Activated T-helper 9 cell treated with anti-CD3 and anti-CD28 coated beads, Interleukin-2, amount 50 U/mL, for 16 hours (primary cell): ENCODE measurements at regions not wholly inside any gene's neighbourhood (a gene's known extent, or its start where the extent isn't known, plus 50 kb on each side); places are given as distances from the start of the nearest gene placed in this dataset.

Source experiments
- DNase-seq: peaks from one replicate; pipeline ENCODE4 v3.0.0-alpha.2; 2020; ENCODE audit warnings: low read depth

GRCh38 chr4:104677116-104677515 lies 182.4 kb upstream of the CXXC4 start:
- no peak for DNase-seq

GRCh38 chr4:104682311-104682710 lies 187.6 kb upstream of the CXXC4 start:
- no peak for DNase-seq

- DNase-seq, result no peak
These were observed 199.0 kb upstream of the CXXC4 start for GRCh38 chr4:104693601-104694201.

DNA sequence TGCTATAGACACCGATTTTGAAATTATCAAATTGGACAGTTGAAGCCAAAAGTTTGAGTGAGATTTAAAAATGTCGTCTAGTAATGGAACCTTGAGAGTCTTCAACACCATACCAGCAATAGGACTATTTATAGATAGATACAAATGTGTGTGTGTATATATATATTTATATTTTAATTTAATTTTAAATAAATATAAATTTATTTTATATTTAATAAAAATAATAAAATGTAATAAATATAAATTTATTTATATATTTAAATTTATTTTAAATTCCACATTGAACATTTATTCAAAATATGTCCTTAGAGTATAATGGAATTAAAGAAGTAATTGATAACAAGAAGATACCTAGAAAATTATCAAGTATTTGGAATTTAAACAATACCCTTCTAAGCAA lies 221.9 kb upstream of the CXXC4 start:
- DNase-seq, result no peak

GRCh38 chr4:104719539-104720230 lies 225.0 kb upstream of the CXXC4 start:
- no peak for DNase-seq

DNA sequence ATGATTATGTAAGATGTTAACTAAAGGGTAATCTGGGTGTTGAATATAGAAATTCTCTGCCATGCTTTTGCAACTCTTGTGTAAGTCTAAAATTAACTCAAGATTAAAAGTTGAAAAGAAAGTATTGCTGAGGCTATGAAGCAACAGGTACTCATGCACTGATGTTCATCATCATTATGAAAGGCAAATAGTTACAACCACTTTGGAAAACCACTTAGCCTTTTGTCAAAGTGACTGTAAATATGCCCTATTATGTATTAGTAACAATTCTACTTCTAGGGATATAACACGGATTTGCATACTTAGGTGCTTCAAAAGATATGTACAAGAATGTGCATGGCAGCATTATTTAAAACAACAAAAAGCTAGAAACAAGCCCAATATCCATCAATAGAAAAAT lies 227.8 kb upstream of the CXXC4 start:
- no peak for DNase-seq

DNA sequence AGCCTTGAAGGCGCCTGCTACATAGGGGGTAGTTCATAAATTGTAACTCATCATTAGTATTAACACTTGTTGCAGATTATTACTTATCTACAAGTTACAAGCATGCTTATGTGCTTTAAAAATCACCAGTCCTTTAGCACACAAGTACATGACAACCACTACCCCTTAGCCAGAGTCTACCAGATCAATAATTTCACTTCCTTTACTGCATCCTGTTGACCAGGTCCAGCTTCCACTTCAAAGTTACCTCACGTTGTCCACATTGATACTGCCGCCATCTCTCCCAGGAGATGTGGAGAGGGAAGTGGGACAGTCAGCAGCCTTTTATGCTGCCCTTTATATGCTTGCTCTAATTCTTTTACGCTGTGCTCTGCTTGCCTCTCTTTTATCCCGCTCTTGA lies 231.3 kb upstream of the CXXC4 start:
- DNase-seq, result no peak

- no peak for DNase-seq
These were observed 232.9 kb upstream of the CXXC4 start for GRCh38 chr4:104727643-104728042.

- DNase-seq, result no peak
These were observed 233.9 kb upstream of the CXXC4 start for GRCh38 chr4:104728380-104729122.

GRCh38 chr4:104732766-104733165 lies 238.1 kb upstream of the CXXC4 start:
- no peak for DNase-seq

DNA sequence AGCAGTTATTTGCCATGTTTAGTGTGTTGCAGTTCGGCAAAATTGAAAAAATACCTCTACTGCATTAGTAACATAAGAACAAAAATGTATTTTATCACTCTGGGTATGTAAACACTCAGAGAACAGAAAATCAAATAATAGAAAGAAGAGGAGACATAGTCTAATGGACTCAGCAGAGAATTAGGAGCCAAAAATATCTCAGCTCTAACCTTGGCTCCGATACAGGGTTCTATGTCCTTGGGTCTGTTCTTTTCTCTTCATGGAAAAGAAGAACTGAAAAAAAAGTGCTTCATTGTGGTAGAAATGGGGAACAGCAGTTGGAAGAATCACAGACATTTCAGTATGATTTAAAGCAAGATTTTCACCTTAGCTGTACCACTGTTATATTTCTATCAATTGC lies 240.5 kb upstream of the CXXC4 start:
- no peak for DNase-seq

GRCh38 chr4:104740161-104740560 lies 245.5 kb upstream of the CXXC4 start:
- DNase-seq, result no peak

DNA sequence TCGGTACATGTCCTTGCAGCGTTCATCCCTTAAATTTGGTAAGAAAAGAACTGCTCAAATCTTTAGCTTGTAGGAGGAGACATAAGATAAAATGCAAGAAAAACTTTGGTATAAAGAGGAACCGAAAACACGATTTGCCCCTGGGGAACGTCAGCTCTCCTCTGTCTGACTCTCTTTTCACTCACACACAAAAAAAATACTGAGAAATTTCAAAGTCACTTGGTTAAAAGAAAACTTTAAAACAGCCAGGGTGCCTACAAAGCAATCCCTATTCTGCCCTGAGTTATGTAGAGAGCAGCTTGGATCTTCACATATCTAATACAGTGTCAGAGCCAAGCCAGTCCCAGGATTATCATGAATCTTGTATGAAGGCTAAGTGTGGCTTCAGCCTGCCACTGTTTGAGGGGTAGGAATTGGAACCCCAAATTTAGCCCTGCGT lies 248.5 kb upstream of the CXXC4 start:
- DNase-seq, result no peak

DNA sequence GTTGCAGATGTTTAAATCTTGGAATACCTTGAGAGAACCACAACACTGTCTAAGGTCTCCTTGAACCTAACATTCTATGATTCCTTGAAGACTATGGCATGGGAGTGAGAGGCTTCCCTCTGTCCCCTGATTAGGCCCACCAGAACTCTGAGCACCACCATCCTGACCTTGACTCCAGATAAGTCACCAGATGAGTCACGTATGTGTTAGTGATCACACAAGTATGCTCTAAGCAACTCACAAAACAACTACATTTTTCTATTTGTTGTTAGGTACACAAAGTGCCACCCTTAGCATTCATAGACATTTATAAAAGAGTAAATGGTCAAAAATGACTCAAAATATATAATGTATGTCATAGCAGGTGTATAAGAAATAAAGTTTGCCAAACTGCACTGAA lies 252.9 kb upstream of the CXXC4 start:
- no peak for DNase-seq

DNA sequence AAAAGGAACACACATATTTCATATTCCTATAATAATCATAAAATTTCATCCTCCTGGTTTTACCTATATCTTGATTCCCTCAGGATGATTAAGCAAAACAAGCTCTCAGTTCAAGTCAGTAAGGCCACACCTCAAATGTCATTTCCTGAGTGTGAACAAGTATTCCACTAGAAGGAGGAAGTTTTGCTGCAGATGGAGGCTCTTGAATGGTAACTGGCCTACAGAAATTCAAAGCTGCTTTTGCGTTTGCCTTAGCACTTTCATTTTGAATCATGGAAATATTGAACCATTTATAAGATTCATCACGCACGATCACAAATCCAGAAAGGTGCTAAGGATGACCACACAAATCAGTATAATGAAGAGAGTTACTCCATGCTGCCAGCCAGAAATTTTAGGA lies 254.4 kb upstream of the CXXC4 start:
- DNase-seq, result no peak

DNA sequence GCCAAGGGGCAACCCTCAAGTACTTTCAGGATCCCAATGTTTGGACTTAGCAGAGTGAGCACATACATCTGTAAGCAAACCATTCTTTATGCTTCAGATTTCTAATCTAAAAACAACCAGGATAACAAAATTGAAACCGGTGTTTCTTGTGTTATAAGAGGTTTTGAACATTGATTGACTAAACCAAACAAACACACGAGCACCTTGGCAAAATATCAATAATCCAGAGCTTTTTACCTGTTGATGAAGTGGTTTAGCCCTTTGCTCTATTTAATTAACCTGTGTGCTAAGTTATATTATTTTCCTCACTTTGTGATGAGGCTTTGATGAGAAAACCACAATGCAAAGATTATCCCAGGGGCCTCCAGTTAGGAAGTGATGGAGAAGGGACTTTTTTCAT lies 255.3 kb upstream of the CXXC4 start:
- no peak for DNase-seq

DNA sequence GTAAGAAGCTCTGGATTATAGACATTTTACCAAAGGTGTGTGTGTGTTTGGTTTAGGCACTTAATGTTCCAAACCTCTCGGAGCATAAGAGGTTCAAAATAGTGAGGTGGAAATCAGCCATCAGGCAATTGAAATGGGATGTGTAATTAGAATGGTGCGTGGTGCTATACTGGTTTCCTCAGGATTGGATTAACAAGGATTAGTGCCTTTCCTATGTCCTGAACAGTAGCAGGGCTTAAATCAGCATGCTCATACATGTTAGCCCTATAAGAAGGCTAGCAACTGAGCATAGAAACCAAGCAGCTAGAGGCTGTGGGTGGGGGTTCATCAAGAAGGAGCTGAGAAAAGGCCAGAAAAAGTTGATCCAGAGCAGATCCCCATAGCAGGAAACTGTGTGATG lies 256.8 kb upstream of the CXXC4 start:
- DNase-seq, result no peak

- no peak for DNase-seq
These were observed 257.6 kb upstream of the CXXC4 start for GRCh38 chr4:104752337-104752736.

GRCh38 chr4:104756837-104757236 lies 262.1 kb upstream of the CXXC4 start:
- no peak for DNase-seq

- no peak for DNase-seq
These were observed 263.9 kb upstream of the CXXC4 start for GRCh38 chr4:104758574-104758973.

DNA sequence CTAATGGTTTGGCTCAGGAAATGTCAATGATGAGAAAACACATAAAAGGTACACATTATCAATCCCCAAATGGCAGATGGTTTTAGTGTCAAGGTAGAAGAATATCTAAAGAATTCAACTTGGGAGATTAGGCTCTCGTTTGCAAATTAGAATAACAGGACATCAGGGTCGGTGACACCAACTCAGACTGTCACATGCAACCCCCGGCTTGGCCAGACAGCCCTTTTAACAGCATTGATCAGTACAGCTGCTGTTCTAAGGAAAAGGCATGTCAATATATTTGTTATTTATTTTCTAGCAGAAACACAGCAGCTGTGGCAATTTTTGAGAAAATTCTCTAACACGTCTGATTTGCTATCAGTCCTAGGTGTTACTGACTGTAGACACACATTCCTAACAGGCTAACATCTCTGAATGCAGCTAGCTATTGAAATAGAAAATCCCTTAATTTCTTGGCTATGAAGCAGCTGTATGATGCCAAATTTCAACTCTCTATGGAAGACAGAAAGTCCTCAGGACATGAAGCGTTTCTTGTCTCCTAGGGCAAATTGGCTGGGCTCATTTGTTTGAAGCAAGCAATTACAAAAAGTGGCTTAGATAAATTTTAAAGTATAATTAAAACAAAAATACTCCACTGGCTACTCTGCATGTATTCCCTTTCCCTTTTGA lies 269.0 kb upstream of the CXXC4 start:
- no peak for DNase-seq

DNA sequence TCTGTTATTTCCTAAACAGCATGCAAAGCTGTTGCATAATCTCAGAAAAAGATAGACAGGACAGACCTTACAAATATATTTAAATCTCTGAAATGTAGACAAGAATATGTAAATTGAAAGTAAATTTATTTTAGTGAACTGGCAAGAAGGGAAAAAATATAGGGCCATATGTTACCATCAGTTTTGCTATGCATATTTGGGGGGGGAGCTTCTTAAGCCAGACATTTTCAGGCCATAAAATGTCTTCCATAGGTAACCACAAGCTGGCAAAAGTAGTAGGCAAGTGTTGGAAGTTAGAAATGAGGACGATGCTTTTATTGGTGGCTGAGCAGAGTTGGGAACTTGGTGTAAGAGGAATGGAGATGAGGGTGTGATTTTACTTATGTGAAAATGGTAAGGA lies 272.0 kb upstream of the CXXC4 start:
- DNase-seq, result no peak

DNA sequence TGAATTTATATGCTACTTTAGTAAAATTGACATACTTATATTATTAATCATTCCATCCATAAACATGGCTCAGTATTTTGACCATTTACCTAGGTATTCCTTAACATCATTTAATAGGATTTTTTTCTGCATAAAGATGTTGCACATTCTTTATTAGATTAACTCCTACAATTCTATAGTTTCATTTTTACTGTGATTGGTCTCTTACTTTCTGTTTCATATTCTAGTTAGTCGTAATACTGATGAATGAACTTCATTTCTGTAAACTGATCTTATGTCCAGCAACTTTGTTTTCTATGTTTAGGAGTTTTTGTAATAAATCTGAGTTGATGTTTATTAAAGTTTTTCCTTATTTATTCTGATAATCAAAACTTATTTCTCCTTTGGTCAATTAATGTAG lies 278.2 kb upstream of the CXXC4 start:
- no peak for DNase-seq
